SK-N-SH treated with all-trans-retinoic acid at 6 μM for 48 hours (cell line): ENCODE measurements at regions not wholly inside any gene's neighbourhood (a gene's known extent, or its start where the extent isn't known, plus 50 kb on each side); places are given as distances from the start of the nearest gene placed in this dataset.

Experiments
- ATAC-seq: fragments of 200-7000 bp; cut with Tn5 transposase; 3 replicates; pipeline ENCODE4 v1.9.1; 2020; ENCODE audit warnings: mild to moderate bottlenecking, moderate library complexity
- ARNTL ChIP-seq: fragments of 450-650 bp; formaldehyde crosslinking; IDR thresholded peaks from 2 replicates; pipeline ENCODE4 v1.5.0; 2020; ENCODE audit warnings: low read depth, mild to moderate bottlenecking, moderate library complexity, borderline replicate concordance
- BACH2 ChIP-seq: fragments of 250-450 bp; sonication (Bioruptor Pico); IDR thresholded peaks from 2 replicates; pipeline ENCODE4 v1.9.0; 2021; ENCODE audit warnings: mild to moderate bottlenecking, borderline replicate concordance
- CREB5 ChIP-seq: fragments of 250-450 bp; sonication (Bioruptor Pico); IDR thresholded peaks from 2 replicates; pipeline ENCODE4 v1.5.1; 2020; ENCODE audit warnings: low read depth, mild to moderate bottlenecking, moderate library complexity
- CSDC2 ChIP-seq: fragments of 250-450 bp; sonication (Bioruptor Pico); IDR thresholded peaks from 2 replicates; pipeline ENCODE4 v1.5.0; 2020; ENCODE audit warnings: mild to moderate bottlenecking, moderate library complexity
- CSRNP3 ChIP-seq: fragments of 250-450 bp; sonication (Bioruptor Pico); IDR thresholded peaks from 2 replicates; pipeline ENCODE4 v1.5.1; 2021; ENCODE audit warnings: mild to moderate bottlenecking, moderate library complexity
- ESRRG ChIP-seq: fragments of 250-450 bp; sonication (Bioruptor Pico); IDR thresholded peaks from 2 replicates; pipeline ENCODE4 v1.6.1; 2021; ENCODE audit warnings: mild to moderate bottlenecking
- GLIS3 ChIP-seq: fragments of 250-450 bp; sonication (Bioruptor Pico); IDR thresholded peaks from 2 replicates; pipeline ENCODE4 v1.5.0; 2020; ENCODE audit warnings: mild to moderate bottlenecking, moderate library complexity
- ISL1 ChIP-seq: fragments of 250-450 bp; sonication (Bioruptor Pico); IDR thresholded peaks from 2 replicates; pipeline ENCODE4 v2.1.2; 2022; ENCODE audit warnings: mild to moderate bottlenecking, moderate library complexity
- OSR1 ChIP-seq: fragments of 250-450 bp; sonication (Bioruptor Pico); IDR thresholded peaks from 2 replicates; pipeline ENCODE4 v1.8.0; 2022; ENCODE audit warnings: moderate library complexity, mild to moderate bottlenecking, inconsistent platforms
- PATZ1 ChIP-seq: fragments of 250-450 bp; sonication (Bioruptor Pico); IDR thresholded peaks from 2 replicates; pipeline ENCODE4 v1.8.0; 2020; ENCODE audit warnings: mild to moderate bottlenecking, moderate library complexity, borderline replicate concordance
- POU6F1 ChIP-seq: fragments of 250-450 bp; sonication (Bioruptor Pico); IDR thresholded peaks from 2 replicates; pipeline ENCODE4 v1.8.0; 2021; ENCODE audit warnings: low read depth, mild to moderate bottlenecking, moderate library complexity, borderline replicate concordance
- PPARA ChIP-seq: fragments of 250-450 bp; sonication (Bioruptor Pico); IDR thresholded peaks from 2 replicates; pipeline ENCODE4 v1.5.0; 2020; ENCODE audit warnings: mild to moderate bottlenecking, borderline replicate concordance
- RARB ChIP-seq: fragments of 250-450 bp; sonication (Bioruptor Pico); IDR thresholded peaks from 2 replicates; pipeline ENCODE4 v1.8.0; 2021; ENCODE audit warnings: mild to moderate bottlenecking, moderate library complexity
- SNAI2 ChIP-seq: fragments of 250-450 bp; sonication (Bioruptor Pico); IDR thresholded peaks from 2 replicates; pipeline ENCODE4 v1.5.0; 2020; ENCODE audit warnings: mild to moderate bottlenecking, moderate library complexity
- TCF4 ChIP-seq: fragments of 250-450 bp; sonication (Bioruptor Pico); IDR thresholded peaks from 2 replicates; pipeline ENCODE4 v1.8.0; 2021; ENCODE audit warnings: mild to moderate bottlenecking, moderate library complexity, borderline replicate concordance
- TOX ChIP-seq: fragments of 250-450 bp; sonication (Bioruptor Pico); IDR thresholded peaks from 2 replicates; pipeline ENCODE4 v1.8.0; 2021; ENCODE audit warnings: mild to moderate bottlenecking, moderate library complexity, borderline replicate concordance
- TSHZ2 ChIP-seq: fragments of 250-450 bp; sonication (Bioruptor Pico); IDR thresholded peaks from 2 replicates; pipeline ENCODE4 v1.5.0; 2020; ENCODE audit warnings: mild to moderate bottlenecking, moderate library complexity
- ZC3H10 ChIP-seq: fragments of 250-450 bp; sonication (Bioruptor Pico); IDR thresholded peaks from 2 replicates; pipeline ENCODE4 v1.5.1; 2021; ENCODE audit warnings: mild to moderate bottlenecking, moderate library complexity
- ZFP3 ChIP-seq: fragments of 250-450 bp; sonication (Bioruptor Pico); IDR thresholded peaks from 2 replicates; pipeline ENCODE4 v1.5.0; 2020; ENCODE audit warnings: mild to moderate bottlenecking, moderate library complexity
- ZFP30 ChIP-seq: fragments of 450-650 bp; formaldehyde crosslinking; IDR thresholded peaks from 2 replicates; pipeline ENCODE4 v1.5.0; 2022; ENCODE audit warnings: mild to moderate bottlenecking, moderate library complexity
- ZNF565 ChIP-seq: fragments of 450-650 bp; formaldehyde crosslinking; conservative IDR thresholded peaks from 2 replicates; pipeline ENCODE4 v1.5.0; 2020; ENCODE audit warnings: low read depth, mild to moderate bottlenecking, moderate library complexity
- ZNF70 ChIP-seq: fragments of 450-650 bp; formaldehyde crosslinking; IDR thresholded peaks from 2 replicates; pipeline ENCODE4 v1.5.0; 2020; ENCODE audit warnings: mild to moderate bottlenecking, moderate library complexity
- ZNF8 ChIP-seq: fragments of 450-650 bp; formaldehyde crosslinking; IDR thresholded peaks from 2 replicates; pipeline ENCODE4 v1.5.0; 2020; ENCODE audit warnings: mild to moderate bottlenecking, moderate library complexity

GRCh38 chr7:26074919-26075318, 77.1 kb upstream of the NFE2L3 start:
- ATAC-seq, result no peak
- TF ChIP-seq ISL1 (CRISPR knock-in tag) (no peak), ZC3H10 (CRISPR knock-in tag) (no peak), PATZ1 (no peak), SNAI2 (CRISPR knock-in tag) (no peak), RARB (CRISPR knock-in tag) (no peak), ZNF8 (CRISPR knock-in tag) (no peak), CSDC2 (CRISPR knock-in tag) (no peak), POU6F1 (CRISPR knock-in tag) (no peak), BACH2 (CRISPR knock-in tag) (no peak), ZNF565 (CRISPR knock-in tag) (no peak), TSHZ2 (no peak), ZFP30 (CRISPR knock-in tag) (no peak), ZNF70 (no peak), ARNTL (CRISPR knock-in tag) (no peak), ESRRG (CRISPR knock-in tag) (no peak), GLIS3 (CRISPR knock-in tag) (no peak), CREB5 (CRISPR knock-in tag) (no peak), PPARA (no peak), OSR1 (CRISPR knock-in tag) (no peak), TOX (CRISPR knock-in tag) (no peak)

- TF ChIP-seq BACH2 (CRISPR knock-in tag) (no peak), GLIS3 (CRISPR knock-in tag) (no peak), ISL1 (CRISPR knock-in tag) (no peak), ESRRG (CRISPR knock-in tag) (no peak), RARB (CRISPR knock-in tag) (no peak), ZFP3 (CRISPR knock-in tag) (no peak), CSDC2 (CRISPR knock-in tag) (no peak), CSRNP3 (CRISPR knock-in tag) (no peak), TCF4 (CRISPR knock-in tag) (no peak), PATZ1 (no peak), ZNF8 (CRISPR knock-in tag) (no peak)
- ATAC-seq, result no peak
These were observed 75.3 kb upstream of the NFE2L3 start for GRCh38 chr7:26076691-26077090.
